Activated naive CD8-positive, alpha-beta T cell (primary cell): ENCODE measurements at regions not wholly inside any gene's neighbourhood (a gene's known extent, or its start where the extent isn't known, plus 50 kb on each side); places are given as distances from the start of the nearest gene placed in this dataset.
"Not testable (repeated sequence)": the region's sequence is repeated elsewhere in the genome, so short reads cannot be mapped to it uniquely, and the experiment has no call there.

Source experiments
- H3K27ac Mint-ChIP-seq: one replicate; pipeline ENCODE4 v1.8.0; 2021; ENCODE audit warnings: mixed read lengths
- H3K27me3 Mint-ChIP-seq: one replicate; pipeline ENCODE4 v1.8.0; 2021; ENCODE audit warnings: mixed read lengths
- H3K36me3 Mint-ChIP-seq: one replicate; pipeline ENCODE4 v1.8.0; 2021; ENCODE audit warnings: mixed read lengths
- H3K4me1 Mint-ChIP-seq: one replicate; pipeline ENCODE4 v1.8.0; 2021; ENCODE audit warnings: low read depth, mixed read lengths
- H3K4me3 Mint-ChIP-seq: one replicate; pipeline ENCODE4 v1.8.0; 2021; ENCODE audit warnings: mild to moderate bottlenecking, mixed read lengths
- H3K9me3 Mint-ChIP-seq: one replicate; pipeline ENCODE4 v1.8.0; 2021; ENCODE audit warnings: low read depth, mixed read lengths

DNA sequence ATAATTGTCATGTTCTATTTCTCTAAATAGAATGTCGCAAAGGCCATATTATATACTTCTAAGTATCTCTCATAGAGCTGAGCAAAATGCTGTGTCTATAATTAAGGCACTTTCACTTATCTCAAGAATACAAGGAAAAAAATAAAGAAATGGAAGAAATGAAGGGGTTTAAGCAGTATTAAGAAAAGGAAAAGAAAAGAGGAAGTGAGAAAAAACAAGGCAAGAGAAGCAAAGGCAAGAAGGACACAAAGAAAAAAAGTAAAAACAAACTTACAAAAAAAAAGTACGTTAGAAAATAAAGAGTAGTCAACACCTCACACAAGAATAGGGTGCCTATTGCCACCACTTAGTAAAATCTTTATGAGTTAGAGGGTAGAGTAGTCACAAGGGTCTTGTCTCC is 506.2 kb downstream of the GABRG2 start:
- H3K27me3 Mint-ChIP-seq = no peaks in the 10 kb centered on the region
- no peak overlapping the region for H3K27ac Mint-ChIP-seq
- H3K9me3 Mint-ChIP-seq = no peaks in the 10 kb centered on the region
- H3K4me1 Mint-ChIP-seq = no peaks in the 10 kb centered on the region
- no peak overlapping the region for H3K4me3 Mint-ChIP-seq
- H3K36me3 Mint-ChIP-seq = no peaks in the 10 kb centered on the region

- no peaks in the 10 kb centered on the region for H3K4me1 Mint-ChIP-seq
- no peak overlapping the region for H3K4me3 Mint-ChIP-seq
- H3K27ac Mint-ChIP-seq = no peak overlapping the region
- H3K36me3 Mint-ChIP-seq = no peaks in the 10 kb centered on the region
- no peaks in the 10 kb centered on the region for H3K27me3 Mint-ChIP-seq
- H3K9me3 Mint-ChIP-seq = no peaks in the 10 kb centered on the region
Observed at GRCh38 chr5:162591724-162592123, 524.2 kb downstream of the GABRG2 start.

- Mint-ChIP-seq H3K36me3 (no peaks in the 10 kb centered on the region), H3K4me1 (no peaks in the 10 kb centered on the region), H3K27ac (no peak overlapping the region)
Observed at GRCh38 chr5:162593881-162594280, 526.3 kb downstream of the GABRG2 start.

GRCh38 chr5:162603443-162604070 is 536.0 kb downstream of the GABRG2 start:
- Mint-ChIP-seq H3K4me1 (no peaks in the 10 kb centered on the region), H3K4me3 (no peak overlapping the region), H3K9me3 (peaks cover 7% of the 10 kb centered on the region), H3K27me3 (no peaks in the 10 kb centered on the region), H3K36me3 (no peaks in the 10 kb centered on the region), H3K27ac (no peak overlapping the region)

More at GRCh38 chr5:162593881-162594280, 526.3 kb downstream of the GABRG2 start:
- Mint-ChIP-seq H3K4me3 (no peak overlapping the region), H3K27me3 (no peaks in the 10 kb centered on the region), H3K9me3 (peaks cover 4% of the 10 kb centered on the region)

DNA sequence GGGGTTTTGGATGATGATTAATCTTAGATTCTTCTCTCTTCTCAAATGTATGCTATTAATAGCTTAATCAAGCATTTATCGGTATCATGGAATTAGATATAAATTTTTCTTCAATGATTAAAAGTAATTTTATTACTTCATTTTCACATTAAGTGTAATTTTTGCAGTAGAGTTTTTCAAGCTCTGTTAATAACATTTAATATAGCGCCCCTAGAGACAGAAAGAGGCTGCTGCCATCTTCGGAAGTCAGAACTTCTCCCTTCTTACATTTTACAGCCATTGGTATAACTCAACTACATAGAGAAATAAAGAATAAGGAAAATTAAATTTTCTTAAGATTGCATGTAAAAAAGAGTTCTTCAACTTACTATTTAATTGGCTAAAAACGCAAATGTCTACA is 540.3 kb downstream of the GABRG2 start:
- Mint-ChIP-seq H3K27me3 (no peaks in the 10 kb centered on the region), H3K4me1 (no peaks in the 10 kb centered on the region), H3K27ac (no peak overlapping the region), H3K36me3 (no peaks in the 10 kb centered on the region), H3K9me3 (no peaks in the 10 kb centered on the region), H3K4me3 (no peak overlapping the region)

GRCh38 chr5:162621726-162622263 is 554.2 kb downstream of the GABRG2 start:
- H3K4me3 Mint-ChIP-seq, H3K27me3 Mint-ChIP-seq, H3K27ac Mint-ChIP-seq, H3K4me1 Mint-ChIP-seq, H3K36me3 Mint-ChIP-seq: not testable (repeated sequence)
- H3K9me3 Mint-ChIP-seq = peaks cover 15% of the 10 kb centered on the region

- no peaks in the 10 kb centered on the region for H3K4me1 Mint-ChIP-seq
- H3K36me3 Mint-ChIP-seq = no peaks in the 10 kb centered on the region
- H3K4me3 Mint-ChIP-seq = no peak overlapping the region
- no peaks in the 10 kb centered on the region for H3K27me3 Mint-ChIP-seq
- peaks cover 12% of the 10 kb centered on the region for H3K9me3 Mint-ChIP-seq
- no peak overlapping the region for H3K27ac Mint-ChIP-seq
Observed at GRCh38 chr5:162624110-162624509, 556.5 kb downstream of the GABRG2 start.

GRCh38 chr5:162637481-162637880 is 569.9 kb downstream of the GABRG2 start:
- Mint-ChIP-seq H3K36me3 (no peaks in the 10 kb centered on the region), H3K4me1 (no peaks in the 10 kb centered on the region), H3K27me3 (no peaks in the 10 kb centered on the region), H3K9me3 (peaks cover 20% of the 10 kb centered on the region), H3K27ac (no peak overlapping the region), H3K4me3 (no peak overlapping the region)

DNA sequence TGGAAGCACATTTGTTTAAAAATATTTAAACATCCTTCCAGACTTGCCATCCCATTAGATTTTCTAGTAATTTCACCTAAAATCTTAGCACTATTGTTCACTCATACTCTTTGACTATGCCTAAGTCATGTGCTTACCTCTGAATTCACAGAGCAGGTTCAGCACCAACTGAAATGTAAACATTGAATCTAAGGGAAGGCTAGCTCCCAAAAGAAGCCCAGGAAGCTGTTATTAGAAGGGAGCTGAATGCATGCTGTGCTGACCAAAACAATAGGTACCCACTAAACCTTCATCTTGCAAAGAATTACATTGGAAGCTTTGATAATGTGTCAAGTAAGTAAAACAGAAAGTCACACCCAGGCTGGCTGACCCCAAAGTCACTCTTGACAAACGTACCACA is 571.3 kb downstream of the GABRG2 start:
- H3K9me3 Mint-ChIP-seq = peaks cover 22% of the 10 kb centered on the region
- H3K4me3 Mint-ChIP-seq = no peak overlapping the region
- H3K27me3 Mint-ChIP-seq = no peaks in the 10 kb centered on the region
- H3K36me3 Mint-ChIP-seq = no peaks in the 10 kb centered on the region
- no peak overlapping the region for H3K27ac Mint-ChIP-seq
- H3K4me1 Mint-ChIP-seq = no peaks in the 10 kb centered on the region

DNA sequence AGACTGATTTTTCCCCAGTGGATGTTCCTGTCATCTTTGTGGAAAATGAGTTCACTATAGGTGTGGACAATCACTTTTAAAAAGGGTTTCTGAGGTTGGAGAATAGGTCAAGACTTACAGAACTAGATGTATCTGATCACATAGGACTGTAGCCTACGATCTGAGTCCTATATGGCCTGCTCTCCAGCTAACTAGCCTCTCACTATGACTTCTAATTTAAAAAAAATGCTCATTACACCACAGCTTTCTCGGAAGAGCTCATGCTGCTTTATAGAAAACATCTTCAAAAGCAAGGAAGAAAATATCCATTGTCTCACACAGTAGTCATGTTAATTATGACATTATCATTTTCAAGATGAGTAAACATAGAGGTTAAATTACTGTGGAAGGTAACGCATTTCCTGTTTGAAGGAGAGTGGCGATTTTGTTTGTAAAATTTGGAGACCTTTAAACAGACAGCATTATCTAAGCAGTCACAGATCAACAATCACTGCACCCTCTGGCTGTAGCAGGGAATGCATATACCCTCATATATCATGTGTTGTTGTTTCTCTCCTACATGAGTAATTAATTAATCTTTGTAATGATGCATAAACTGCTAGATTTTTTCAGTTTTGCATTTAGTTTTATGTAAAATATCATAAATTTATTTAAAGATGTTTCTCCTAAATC is 573.7 kb downstream of the GABRG2 start:
- H3K36me3 Mint-ChIP-seq = no peaks in the 10 kb centered on the region
- H3K4me1 Mint-ChIP-seq = no peaks in the 10 kb centered on the region
- H3K9me3 Mint-ChIP-seq = peaks cover 12% of the 10 kb centered on the region
- no peaks in the 10 kb centered on the region for H3K27me3 Mint-ChIP-seq
- no peak overlapping the region for H3K4me3 Mint-ChIP-seq
- H3K27ac Mint-ChIP-seq = no peak overlapping the region

GRCh38 chr5:162654661-162655405 is 587.3 kb downstream of the GABRG2 start:
- H3K9me3 Mint-ChIP-seq = peaks cover 13% of the 10 kb centered on the region

DNA sequence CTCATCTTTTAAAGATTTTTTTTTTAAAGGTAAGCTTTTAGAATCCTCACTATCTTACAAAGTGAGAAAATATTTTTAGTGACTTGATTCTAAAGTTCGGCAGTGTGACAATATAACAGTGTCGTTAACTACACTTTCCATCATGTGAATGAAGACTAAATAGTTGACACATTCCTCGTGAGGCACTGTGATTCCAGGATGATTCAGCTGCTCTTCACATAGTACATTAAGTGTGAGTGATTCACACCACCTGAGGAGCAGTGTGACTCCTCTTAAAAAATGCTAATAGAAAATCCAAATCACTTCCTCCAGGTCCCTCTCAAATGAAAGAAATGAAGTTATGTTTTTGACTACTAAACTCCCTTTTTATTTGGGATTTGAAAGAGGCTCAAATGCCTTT is 589.5 kb downstream of the GABRG2 start:
- Mint-ChIP-seq H3K27me3 (no peaks in the 10 kb centered on the region), H3K4me1 (no peaks in the 10 kb centered on the region), H3K36me3 (no peaks in the 10 kb centered on the region), H3K27ac (no peak overlapping the region), H3K9me3 (peaks cover 16% of the 10 kb centered on the region), H3K4me3 (no peak overlapping the region)

More at GRCh38 chr5:162654661-162655405, 587.3 kb downstream of the GABRG2 start:
- no peaks in the 10 kb centered on the region for H3K4me1 Mint-ChIP-seq
- no peaks in the 10 kb centered on the region for H3K36me3 Mint-ChIP-seq
- no peak overlapping the region for H3K27ac Mint-ChIP-seq
- no peaks in the 10 kb centered on the region for H3K27me3 Mint-ChIP-seq
- H3K4me3 Mint-ChIP-seq = no peak overlapping the region

GRCh38 chr5:162664846-162665245 is 597.3 kb downstream of the GABRG2 start:
- H3K4me3 Mint-ChIP-seq = no peak overlapping the region

GRCh38 chr5:162668926-162669325 is 601.4 kb downstream of the GABRG2 start:
- Mint-ChIP-seq H3K4me1 (no peaks in the 10 kb centered on the region), H3K27ac (no peak overlapping the region)

More at GRCh38 chr5:162664846-162665245, 597.3 kb downstream of the GABRG2 start:
- Mint-ChIP-seq H3K27me3 (no peaks in the 10 kb centered on the region), H3K9me3 (peaks cover 9% of the 10 kb centered on the region), H3K27ac (no peak overlapping the region), H3K36me3 (no peaks in the 10 kb centered on the region), H3K4me1 (no peaks in the 10 kb centered on the region)

DNA sequence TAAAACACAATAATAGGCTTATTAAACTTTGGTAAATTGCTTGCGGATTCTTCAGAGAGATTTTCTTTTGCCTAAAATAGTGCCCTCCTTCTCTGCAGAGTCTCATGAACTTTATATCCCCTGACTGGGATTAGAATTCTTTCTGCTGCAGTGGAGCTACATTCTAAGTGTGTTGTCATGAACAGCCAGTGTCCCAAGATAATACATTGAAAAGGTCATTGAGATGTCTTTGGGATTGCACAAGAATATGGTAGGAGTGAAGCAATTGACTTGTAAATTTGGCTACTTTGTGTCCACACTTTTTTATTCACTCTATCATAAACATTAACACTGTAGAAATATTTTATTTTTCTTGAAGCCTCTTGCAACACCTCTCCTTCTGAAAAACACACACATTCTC is 604.5 kb downstream of the GABRG2 start:
- Mint-ChIP-seq H3K27me3 (no peaks in the 10 kb centered on the region), H3K27ac (no peak overlapping the region), H3K36me3 (no peaks in the 10 kb centered on the region), H3K9me3 (no peaks in the 10 kb centered on the region), H3K4me1 (no peaks in the 10 kb centered on the region), H3K4me3 (no peak overlapping the region)

More at GRCh38 chr5:162668926-162669325, 601.4 kb downstream of the GABRG2 start:
- H3K27me3 Mint-ChIP-seq = no peaks in the 10 kb centered on the region
- H3K36me3 Mint-ChIP-seq = no peaks in the 10 kb centered on the region
- H3K4me3 Mint-ChIP-seq = no peak overlapping the region
- no peaks in the 10 kb centered on the region for H3K9me3 Mint-ChIP-seq
